ENCODE measurements at regions not wholly inside any gene's neighbourhood (a gene's known extent, or its start where the extent isn't known, plus 50 kb on each side); places are given as distances from the start of the nearest gene placed in this dataset.

DNA sequence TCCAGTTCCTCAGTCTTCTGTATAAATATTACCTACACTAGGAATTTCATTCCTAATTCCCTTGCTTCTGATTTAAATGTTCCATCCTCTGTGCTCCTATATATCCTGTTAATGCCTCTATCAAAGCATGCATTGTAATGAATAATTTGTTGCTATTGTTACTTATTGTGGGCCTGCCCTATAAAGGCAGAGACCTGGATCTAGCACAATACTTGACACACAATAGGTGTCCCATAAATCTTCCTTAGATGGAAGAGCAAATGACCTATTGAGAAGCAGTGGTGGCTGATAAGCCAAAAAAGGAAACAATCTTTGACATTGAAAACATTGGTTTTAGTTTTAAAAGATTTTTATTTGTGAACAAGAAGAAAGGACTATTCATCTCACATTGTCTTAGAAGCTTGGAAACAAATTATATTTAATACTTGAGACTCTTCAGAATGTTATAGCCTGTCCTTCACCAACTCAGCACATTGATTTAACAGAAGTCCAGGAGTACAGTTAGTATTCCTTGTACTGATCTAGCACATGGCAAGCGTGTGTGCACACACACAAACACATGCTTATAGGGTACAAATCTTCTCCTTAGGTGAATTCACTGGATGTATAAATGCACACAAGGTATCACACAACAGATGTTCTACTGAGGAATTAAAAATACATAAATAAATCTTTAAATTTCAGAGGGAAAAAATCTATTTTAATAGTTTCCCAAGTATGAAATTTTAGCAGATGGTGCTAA is 135.9 kb downstream of the DUSP6 start:
- TF ChIP-seq GATA2 (IDR thresholded peaks at IDR 0.05; ENCODE audit: low read depth, low read length) (no peak), GATA3 (IDR thresholded peaks at IDR 0.05; ENCODE audit: low read depth, low read length) (no peak)
